H1 (cell line): ENCODE measurements at regions not wholly inside any gene's neighbourhood (a gene's known extent, or its start where the extent isn't known, plus 50 kb on each side); places are given as distances from the start of the nearest gene placed in this dataset.

Experiments used
- CTCF ChIA-PET: fragments of 300-600 bp; sonication (Branson Sonifier 250); formaldehyde crosslinking; loops from one replicate; lab custom pipeline; 2021; ENCODE audit not compliant: partially characterized antibody; lab: Charles Lee
- POLR2A ChIA-PET: fragments of 300-600 bp; sonication (Branson Sonifier 250); formaldehyde crosslinking; loops from one replicate; lab custom pipeline; 2021; ENCODE audit warnings: inconsistent platforms; ENCODE audit not compliant: partially characterized antibody; lab: Charles Lee
- DNase-seq, 2 experiments: peaks; one replicate each; pipeline versions ENCODE4 v3.0.0 to v3.0.0-alpha.2; 2010 to 2022; ENCODE audit warnings: low spot score in 2 of 2, low read depth in 1 of 2, mixed read lengths in 1 of 2
- FAIRE-seq: peaks from 2 replicates; lab custom pipeline; 2011; peaks lifted over from hg19 to GRCh38; lab: Jason Lieb, UNC
- H2AFZ ChIP-seq: 2 replicates; pipeline ENCODE4 v1.8.1; 2012; ENCODE audit warnings: low read length, inconsistent platforms
- H2AK5ac ChIP-seq: 2 replicates; pipeline ENCODE4 v1.6.1; 2013; ENCODE audit warnings: low read depth, low read length
- H2BK120ac ChIP-seq: replicated peaks from 2 replicates; pipeline ENCODE3; 2013; ENCODE audit warnings: low read depth, low read length, inconsistent platforms
- H2BK12ac ChIP-seq: 2 replicates; pipeline ENCODE4 v1.6.1; 2013; ENCODE audit warnings: low read depth, low read length
- H2BK15ac ChIP-seq: 2 replicates; pipeline ENCODE4 v1.6.1; 2013; ENCODE audit warnings: low read length
- H2BK20ac ChIP-seq: 2 replicates; pipeline ENCODE4 v1.6.1; 2013; ENCODE audit warnings: low read length
- H2BK5ac ChIP-seq: 2 replicates; pipeline ENCODE4 v1.6.1; 2013; ENCODE audit warnings: low read depth, low read length
- H3K14ac ChIP-seq: 2 replicates; pipeline ENCODE4 v1.6.1; 2013; ENCODE audit warnings: inconsistent platforms; ENCODE audit not compliant: insufficient read length
- H3K18ac ChIP-seq: 2 replicates; pipeline ENCODE4 v1.6.1; 2013; ENCODE audit warnings: low read length; ENCODE audit errors: extremely low read depth
- H3K23ac ChIP-seq: 2 replicates; pipeline ENCODE4 v1.6.1; 2013; ENCODE audit warnings: inconsistent platforms; ENCODE audit not compliant: insufficient read length
- H3K23me2 ChIP-seq: 2 replicates; pipeline ENCODE4 v1.6.1; 2013; ENCODE audit warnings: low read depth, low read length
- H3K27ac ChIP-seq: 2 replicates; pipeline ENCODE4 v1.6.1; 2011; ENCODE audit warnings: low read depth, low read length, inconsistent platforms
- H3K27me3 ChIP-seq, 4 experiments: replicated peaks in 1 of 4; 1 replicate in 1 of 4; 2 replicates in 3 of 4; pipeline versions ENCODE4 v1.6.1 to v1.8.1; 2011 to 2013; ENCODE audit warnings: low read length in 3 of 4, mild to moderate bottlenecking in 3 of 4, inconsistent platforms in 2 of 4, mixed read lengths in 2 of 4, moderate library complexity in 1 of 4; ENCODE audit not compliant: control insufficient read depth in 3 of 4, insufficient read depth in 3 of 4; ENCODE audit errors: extremely low read depth in 1 of 4
- H3K36me3 ChIP-seq, 4 experiments: 2 replicates each; pipeline versions ENCODE4 v1.6.1 to v1.8.1; 2011 to 2013; ENCODE audit warnings: mild to moderate bottlenecking in 4 of 4, low read length in 3 of 4, moderate library complexity in 2 of 4, control low read depth in 1 of 4, inconsistent platforms in 1 of 4; ENCODE audit not compliant: insufficient read depth in 4 of 4, control insufficient read depth in 2 of 4
- H3K4ac ChIP-seq: replicated peaks from 2 replicates; pipeline ENCODE3; 2013; ENCODE audit warnings: low read length, low read depth, mixed read lengths, inconsistent platforms; ENCODE audit not compliant: insufficient read length
- H3K4me1 ChIP-seq, 4 experiments: replicated peaks in 1 of 4; 1 replicate in 1 of 4; 2 replicates in 3 of 4; pipeline versions ENCODE4 v1.6.1 to v1.8.1; 2011 to 2013; ENCODE audit warnings: low read length in 3 of 4, inconsistent platforms in 2 of 4, mixed read lengths in 1 of 4; ENCODE audit not compliant: insufficient read depth in 4 of 4, control insufficient read depth in 3 of 4
- H3K4me2 ChIP-seq, 2 experiments: 2 replicates each; pipeline versions ENCODE4 v1.6.1 to v1.8.1; 2011 to 2013; ENCODE audit warnings: low read depth in 2 of 2, low read length in 2 of 2, control low read depth in 1 of 2, inconsistent platforms in 1 of 2, mild to moderate bottlenecking in 1 of 2; ENCODE audit not compliant: insufficient read depth in 1 of 2
- H3K4me3 ChIP-seq, 4 experiments: fragments of 200-600, 300-600 bp in 1 of 4; sonication (generic), shearing (Covaris generic), sonication (Bioruptor Twin) in 1 of 4; 2 replicates each; pipeline versions ENCODE4 v1.5.1 to v1.8.1; 2011 to 2016; ENCODE audit warnings: low read length in 4 of 4, low read depth in 3 of 4, control low read depth in 2 of 4, inconsistent platforms in 2 of 4, mild to moderate bottlenecking in 2 of 4, mixed read lengths in 1 of 4, moderate library complexity in 1 of 4; ENCODE audit not compliant: insufficient read depth in 2 of 4; ENCODE audit errors: extremely low read depth in 1 of 4
- H3K56ac ChIP-seq: replicated peaks from 2 replicates; pipeline ENCODE3; 2013; ENCODE audit warnings: low read depth, mild to moderate bottlenecking, mixed read lengths, low read length, inconsistent platforms; ENCODE audit not compliant: insufficient read length
- H3K79me1 ChIP-seq: 2 replicates; pipeline ENCODE4 v1.6.1; 2013; ENCODE audit warnings: low read depth, low read length, control low read depth
- H3K79me2 ChIP-seq, 2 experiments: 2 replicates each; pipeline versions ENCODE4 v1.6.1 to v1.8.1; 2012 to 2013; ENCODE audit warnings: low read length in 2 of 2, mild to moderate bottlenecking in 2 of 2, inconsistent platforms in 1 of 2; ENCODE audit not compliant: insufficient read depth in 2 of 2, control insufficient read depth in 1 of 2
- H3K9ac ChIP-seq, 4 experiments: replicated peaks in 1 of 4; 1 replicate in 1 of 4; 2 replicates in 3 of 4; pipeline versions ENCODE4 v1.6.1 to v1.8.1; 2011 to 2013; ENCODE audit warnings: low read depth in 3 of 4, low read length in 3 of 4, control low read depth in 2 of 4, mild to moderate bottlenecking in 2 of 4, moderate library complexity in 2 of 4, inconsistent platforms in 1 of 4; ENCODE audit errors: extremely low read depth in 1 of 4
- H3K9me3 ChIP-seq, 2 experiments: 2 replicates each; pipeline versions ENCODE4 v1.6.1 to v1.8.1; 2012 to 2013; ENCODE audit warnings: mild to moderate bottlenecking in 2 of 2, moderate library complexity in 2 of 2, control low read depth in 1 of 2, inconsistent platforms in 1 of 2, low read depth in 1 of 2, low read length in 1 of 2, mixed read lengths in 1 of 2; ENCODE audit not compliant: insufficient read depth in 2 of 2
- H4K20me1 ChIP-seq, 2 experiments: replicated peaks in 1 of 2; 2 replicates each; pipeline versions ENCODE3 to v1.8.1; 2011 to 2013; ENCODE audit warnings: inconsistent platforms in 2 of 2, low read length in 2 of 2, mild to moderate bottlenecking in 1 of 2; ENCODE audit not compliant: insufficient read depth in 2 of 2, control insufficient read depth in 1 of 2
- H4K5ac ChIP-seq: 2 replicates; pipeline ENCODE4 v1.6.1; 2013; ENCODE audit warnings: low read length, low read depth, mixed read lengths, inconsistent platforms; ENCODE audit not compliant: insufficient read length
- H4K8ac ChIP-seq: 2 replicates; pipeline ENCODE4 v1.8.0; 2013; ENCODE audit warnings: mild to moderate bottlenecking, moderate library complexity, low read length, inconsistent platforms; ENCODE audit not compliant: insufficient read depth; ENCODE audit errors: extremely low read depth
- H4K91ac ChIP-seq: replicated peaks from 2 replicates; pipeline ENCODE3; 2013; ENCODE audit warnings: low read length, mixed read lengths, inconsistent platforms; ENCODE audit not compliant: insufficient read length
- ASH2L ChIP-seq: fragments of 200-600, 300-600 bp; sonication (generic); IDR thresholded peaks from one replicate; pipeline ENCODE4 v1.7.1; 2017; ENCODE audit warnings: low read length
- BACH1 ChIP-seq: IDR thresholded peaks from 2 replicates; pipeline ENCODE4 v1.6.1; 2012; ENCODE audit warnings: low read length, improper control_type of control experiment
- CBX5 ChIP-seq: fragments of 300-800, 300-1000 bp; sonication (generic); IDR thresholded peaks from 2 replicates; pipeline ENCODE4 v1.7.1; 2016; ENCODE audit warnings: antibody characterized with exemption, low read length, low read depth
- CEBPB ChIP-seq: IDR thresholded peaks from 2 replicates; pipeline ENCODE4 v1.6.1; 2012; ENCODE audit warnings: low read depth, low read length
- CTBP2 ChIP-seq: IDR thresholded peaks from 2 replicates; pipeline ENCODE4 v1.7.0; 2011; ENCODE audit warnings: borderline replicate concordance, mild to moderate bottlenecking, moderate library complexity, mixed read lengths, low read length; ENCODE audit not compliant: insufficient read depth, insufficient read length
- EGR1 ChIP-seq: IDR thresholded peaks from 2 replicates; pipeline ENCODE4 v1.6.1; 2011; ENCODE audit warnings: low read depth, low read length, borderline replicate concordance
- FOSL1 ChIP-seq: IDR thresholded peaks from 2 replicates; pipeline ENCODE4 v1.6.1; 2011; ENCODE audit warnings: mild to moderate bottlenecking, low read depth, low read length, moderate library complexity; ENCODE audit not compliant: insufficient read depth
- GABPA ChIP-seq: IDR thresholded peaks from 2 replicates; pipeline ENCODE4 v1.6.1; 2011; ENCODE audit warnings: mild to moderate bottlenecking, low read length, moderate library complexity, borderline replicate concordance; ENCODE audit not compliant: insufficient read depth
- KDM4A ChIP-seq: IDR thresholded peaks from one replicate; pipeline ENCODE4 v1.7.1; 2012; ENCODE audit warnings: low read depth, mild to moderate bottlenecking, moderate library complexity, low read length, inconsistent platforms; ENCODE audit not compliant: severe bottlenecking
- POLR2AphosphoS5 ChIP-seq: IDR thresholded peaks from 2 replicates; pipeline ENCODE4 v1.6.1; 2011; ENCODE audit warnings: low read depth, low read length
- RBBP5 ChIP-seq: IDR thresholded peaks from 2 replicates; pipeline ENCODE4 v1.7.1; 2012; ENCODE audit warnings: low read depth, mild to moderate bottlenecking, inconsistent platforms, low read length, moderate library complexity, borderline replicate concordance
- WGBS, 2 experiments: shearing (Covaris generic) in 1 of 2; methylation state at CpG; one replicate each; pipeline versions ENCODE4 v1.1.6 to v1.1.7; 2013 to 2015; ENCODE audit warnings: low lambda C conversion rate in 2 of 2, mixed read lengths in 2 of 2, inconsistent platforms in 1 of 2, low coverage in 1 of 2, missing lambda C conversion rate in 1 of 2; ENCODE audit not compliant: insufficient replicate concordance in 2 of 2, insufficient coverage in 1 of 2, insufficient read length in 1 of 2; ENCODE audit errors: extremely low coverage in 1 of 2, missing lambda C conversion rate in 1 of 2; 5-methylcytosine and 5-hydroxymethylcytosine counted together

DNA sequence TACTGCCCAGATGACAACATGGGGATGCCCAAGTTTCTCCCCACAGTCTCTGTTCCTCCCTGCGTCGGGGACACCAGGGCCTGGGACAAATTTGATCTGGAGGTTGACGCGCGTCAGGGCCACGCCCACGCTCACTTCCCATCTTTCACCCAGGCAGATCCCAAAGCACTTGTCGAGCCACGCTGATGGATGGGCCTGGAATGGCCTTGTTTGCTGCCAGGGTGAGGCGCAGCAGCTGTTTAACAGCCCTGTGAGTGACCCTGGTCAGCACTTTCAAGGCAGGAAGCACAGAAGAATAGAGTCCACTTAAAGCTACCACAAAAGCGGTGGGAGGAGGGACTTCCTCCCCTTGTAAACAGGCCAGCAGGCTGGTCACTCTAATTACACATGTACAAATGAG, 324.7 kb upstream of the JARID2 start:
- H2AFZ ChIP-seq: no peak overlapping the region
- CTCF ChIA-PET: interaction anchor here (1.0 kb wide), 1 partner anchor 57 kb away, joined by 3 read pairs; no protein-coding TSS in a partner anchor
- TF ChIP-seq CTBP2 (no peak), CBX5 (no peak), EGR1 (no peak), BACH1 (no peak), RBBP5 (no peak), ASH2L (no peak), POLR2AphosphoS5 (no peak), KDM4A (no peak), CEBPB (no peak), GABPA (no peak), FOSL1 (no peak)

More for the DNA sequence above, 324.7 kb upstream of the JARID2 start:
- DNase-seq: no peak
- H3K27me3 ChIP-seq: no peaks in the 10 kb centered on the region
- no peak overlapping the region for H3K9ac ChIP-seq
- no peak overlapping the region for H3K4ac ChIP-seq
- H4K8ac ChIP-seq: no peak overlapping the region
- H2AK5ac ChIP-seq: no peak overlapping the region
- H3K27ac ChIP-seq: no peak overlapping the region
- peaks cover 0 to 2% of the 10 kb centered on the region in 2 experiments; a peak in 1 of 4 replicates for H3K79me2 ChIP-seq
- POLR2A ChIA-PET: no interaction called here
- H4K5ac ChIP-seq: no peak overlapping the region
- no peak overlapping the region for H3K4me3 ChIP-seq
- peak overlapping the region; percentile 9; the same call in 1 of the 2 replicates for H3K18ac ChIP-seq
- H3K9me3 ChIP-seq: no peaks in the 10 kb centered on the region
- no peaks in the 10 kb centered on the region for H3K36me3 ChIP-seq
- no peak overlapping the region for H3K23ac ChIP-seq
- no peak overlapping the region for H3K4me2 ChIP-seq
- H2BK120ac ChIP-seq: no peak overlapping the region
- H3K79me1 ChIP-seq: peaks cover 13% of the 10 kb centered on the region
- FAIRE-seq: no peak
- no peak overlapping the region for H2BK15ac ChIP-seq
- no peaks in the 10 kb centered on the region for H4K20me1 ChIP-seq
- 93% methylated on average over 11 of the region's 11 CpGs; no CpG with 5 or more reads in 1 of the 2 experiments for WGBS, 2 experiments
- H3K14ac ChIP-seq: no peak overlapping the region
- no peak overlapping the region for H4K91ac ChIP-seq
- no peak overlapping the region for H2BK12ac ChIP-seq
- no peak overlapping the region for H2BK20ac ChIP-seq
- H3K4me1 ChIP-seq: peaks cover 15 to 40% (median 29%) of the 10 kb centered on the region in 4 experiments
- H2BK5ac ChIP-seq: no peak overlapping the region; the same call in 1 of the 2 replicates
- H3K56ac ChIP-seq: no peak overlapping the region
- no peaks in the 10 kb centered on the region for H3K23me2 ChIP-seq
